HL-60 (cell line): ENCODE measurements at regions not wholly inside any gene's neighbourhood (a gene's known extent, or its start where the extent isn't known, plus 50 kb on each side); places are given as distances from the start of the nearest gene placed in this dataset.

Source experiments
- DNase-seq, 2 experiments: peaks; one replicate each; pipeline ENCODE4 v3.0.0-alpha.2; 2010 to 2020; ENCODE audit warnings: low read depth in 1 of 2, low spot score in 1 of 2
- H3K27ac ChIP-seq: fragments of 250-450 bp; sonication (Bioruptor Pico); replicated peaks from 2 replicates; pipeline ENCODE4 v1.5.1; 2020; ENCODE audit warnings: mild to moderate bottlenecking, moderate library complexity
- H3K27me3 ChIP-seq: fragments of 250-450 bp; sonication (Bioruptor Pico); 2 replicates; pipeline ENCODE4 v1.5.1; 2021; ENCODE audit warnings: mild to moderate bottlenecking, moderate library complexity; ENCODE audit not compliant: insufficient read depth, poor library complexity, severe bottlenecking
- H3K4me3 ChIP-seq: replicated peaks from 2 replicates; pipeline ENCODE4 v1.5.1; 2011; ENCODE audit warnings: mild to moderate bottlenecking, control low read depth, low read length; ENCODE audit not compliant: insufficient read depth
- GABPA ChIP-seq: IDR thresholded peaks from 2 replicates; pipeline ENCODE4 v1.6.1; 2012; ENCODE audit warnings: low read depth
- POLR2AphosphoS5 ChIP-seq: IDR thresholded peaks from 2 replicates; pipeline ENCODE4 v1.6.1; 2012; ENCODE audit warnings: low read depth
- SPI1 ChIP-seq: IDR thresholded peaks from 2 replicates; pipeline ENCODE4 v1.6.1; 2012; ENCODE audit warnings: low read depth, mild to moderate bottlenecking, borderline replicate concordance
- TF ChIP-seq, protein P1 (sequence below): IDR thresholded peaks from 2 replicates; pipeline ENCODE4 v1.6.1; 2012; ENCODE audit warnings: low read depth; ENCODE audit not compliant: insufficient replicate concordance
- TF ChIP-seq, protein P2 (sequence below): IDR thresholded peaks from one replicate; pipeline ENCODE4 v1.5.1; 2011; ENCODE audit warnings: low read length, control low read depth, inconsistent platforms; ENCODE audit not compliant: insufficient read depth

DNA sequence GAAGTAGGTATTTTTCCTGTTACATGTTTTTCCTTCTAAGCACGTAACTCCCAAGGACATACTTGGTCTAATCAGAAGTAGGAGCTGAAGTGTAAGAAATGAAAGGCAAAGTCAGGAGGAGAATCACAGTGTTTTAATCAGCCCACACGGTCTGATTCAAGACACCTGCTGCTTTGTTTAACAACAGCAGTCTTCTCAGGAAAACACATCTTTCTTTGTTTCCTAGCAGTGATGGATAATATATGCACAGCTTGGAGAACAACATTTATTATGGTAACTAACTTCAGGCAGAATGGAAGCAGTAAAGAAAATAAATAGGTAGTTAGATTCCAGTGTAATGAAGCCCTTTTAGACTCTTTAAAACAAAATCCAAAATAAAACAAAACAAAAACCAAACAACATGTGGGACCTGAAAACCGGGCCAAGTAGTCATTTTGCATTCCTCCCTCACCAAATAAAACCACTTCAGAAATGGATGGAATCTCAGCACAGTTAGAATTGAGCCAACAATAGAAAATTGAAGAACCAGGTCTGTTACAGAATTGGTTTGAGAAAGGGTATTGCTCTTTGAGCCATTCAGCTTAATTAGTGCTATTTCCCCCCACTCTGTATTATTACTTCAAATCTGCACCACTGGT is 61.1 kb upstream of the UGP2 start:
- Histone ChIP-seq H3K27me3 (no peaks in the 10 kb centered on the region), H3K4me3 (no peak overlapping the region), H3K27ac (no peak overlapping the region)
- DNase-seq, result no peak
- TF ChIP-seq, protein P1, sequence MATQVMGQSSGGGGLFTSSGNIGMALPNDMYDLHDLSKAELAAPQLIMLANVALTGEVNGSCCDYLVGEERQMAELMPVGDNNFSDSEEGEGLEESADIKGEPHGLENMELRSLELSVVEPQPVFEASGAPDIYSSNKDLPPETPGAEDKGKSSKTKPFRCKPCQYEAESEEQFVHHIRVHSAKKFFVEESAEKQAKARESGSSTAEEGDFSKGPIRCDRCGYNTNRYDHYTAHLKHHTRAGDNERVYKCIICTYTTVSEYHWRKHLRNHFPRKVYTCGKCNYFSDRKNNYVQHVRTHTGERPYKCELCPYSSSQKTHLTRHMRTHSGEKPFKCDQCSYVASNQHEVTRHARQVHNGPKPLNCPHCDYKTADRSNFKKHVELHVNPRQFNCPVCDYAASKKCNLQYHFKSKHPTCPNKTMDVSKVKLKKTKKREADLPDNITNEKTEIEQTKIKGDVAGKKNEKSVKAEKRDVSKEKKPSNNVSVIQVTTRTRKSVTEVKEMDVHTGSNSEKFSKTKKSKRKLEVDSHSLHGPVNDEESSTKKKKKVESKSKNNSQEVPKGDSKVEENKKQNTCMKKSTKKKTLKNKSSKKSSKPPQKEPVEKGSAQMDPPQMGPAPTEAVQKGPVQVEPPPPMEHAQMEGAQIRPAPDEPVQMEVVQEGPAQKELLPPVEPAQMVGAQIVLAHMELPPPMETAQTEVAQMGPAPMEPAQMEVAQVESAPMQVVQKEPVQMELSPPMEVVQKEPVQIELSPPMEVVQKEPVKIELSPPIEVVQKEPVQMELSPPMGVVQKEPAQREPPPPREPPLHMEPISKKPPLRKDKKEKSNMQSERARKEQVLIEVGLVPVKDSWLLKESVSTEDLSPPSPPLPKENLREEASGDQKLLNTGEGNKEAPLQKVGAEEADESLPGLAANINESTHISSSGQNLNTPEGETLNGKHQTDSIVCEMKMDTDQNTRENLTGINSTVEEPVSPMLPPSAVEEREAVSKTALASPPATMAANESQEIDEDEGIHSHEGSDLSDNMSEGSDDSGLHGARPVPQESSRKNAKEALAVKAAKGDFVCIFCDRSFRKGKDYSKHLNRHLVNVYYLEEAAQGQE, result no peak
- TF ChIP-seq GABPA (no peak), POLR2AphosphoS5 (no peak)

DNA sequence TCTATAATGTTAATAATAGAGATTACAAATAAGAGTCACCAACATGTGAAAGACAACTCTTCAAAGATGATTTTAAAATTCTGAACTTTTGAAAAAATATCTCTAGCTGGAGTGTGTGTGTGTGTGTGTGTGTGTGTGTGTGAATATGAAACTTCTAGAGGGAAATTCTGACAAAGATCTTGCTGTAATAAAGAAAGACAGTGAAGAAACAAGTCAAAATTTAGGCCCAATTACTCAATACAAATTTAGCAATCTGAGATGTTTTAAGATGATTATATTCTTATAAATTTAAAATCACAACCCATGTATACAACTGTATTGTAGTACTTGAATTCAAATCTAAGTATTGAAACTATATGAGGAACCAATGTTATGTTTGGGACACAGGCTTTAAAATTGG is 57.2 kb upstream of the UGP2 start:
- Histone ChIP-seq H3K4me3 (no peak overlapping the region), H3K27ac (no peak overlapping the region), H3K27me3 (no peaks in the 10 kb centered on the region)
- no peak for DNase-seq
- TF ChIP-seq GABPA (no peak), POLR2AphosphoS5 (no peak)

- no peak for DNase-seq
- Histone ChIP-seq H3K4me3 (no peak overlapping the region), H3K27ac (no peak overlapping the region), H3K27me3 (no peaks in the 10 kb centered on the region)
- TF ChIP-seq SPI1 (no peak), GABPA (no peak), POLR2AphosphoS5 (no peak)
- TF ChIP-seq, protein P2, sequence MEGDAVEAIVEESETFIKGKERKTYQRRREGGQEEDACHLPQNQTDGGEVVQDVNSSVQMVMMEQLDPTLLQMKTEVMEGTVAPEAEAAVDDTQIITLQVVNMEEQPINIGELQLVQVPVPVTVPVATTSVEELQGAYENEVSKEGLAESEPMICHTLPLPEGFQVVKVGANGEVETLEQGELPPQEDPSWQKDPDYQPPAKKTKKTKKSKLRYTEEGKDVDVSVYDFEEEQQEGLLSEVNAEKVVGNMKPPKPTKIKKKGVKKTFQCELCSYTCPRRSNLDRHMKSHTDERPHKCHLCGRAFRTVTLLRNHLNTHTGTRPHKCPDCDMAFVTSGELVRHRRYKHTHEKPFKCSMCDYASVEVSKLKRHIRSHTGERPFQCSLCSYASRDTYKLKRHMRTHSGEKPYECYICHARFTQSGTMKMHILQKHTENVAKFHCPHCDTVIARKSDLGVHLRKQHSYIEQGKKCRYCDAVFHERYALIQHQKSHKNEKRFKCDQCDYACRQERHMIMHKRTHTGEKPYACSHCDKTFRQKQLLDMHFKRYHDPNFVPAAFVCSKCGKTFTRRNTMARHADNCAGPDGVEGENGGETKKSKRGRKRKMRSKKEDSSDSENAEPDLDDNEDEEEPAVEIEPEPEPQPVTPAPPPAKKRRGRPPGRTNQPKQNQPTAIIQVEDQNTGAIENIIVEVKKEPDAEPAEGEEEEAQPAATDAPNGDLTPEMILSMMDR, result no peak
- TF ChIP-seq, protein P1, result no peak
These were observed 56.6 kb upstream of the UGP2 start for GRCh38 chr2:63785096-63785495.

- Histone ChIP-seq H3K27ac (no peak overlapping the region), H3K27me3 (no peaks in the 10 kb centered on the region), H3K4me3 (no peak overlapping the region)
- no peak for DNase-seq
- TF ChIP-seq, protein P1, result no peak
- TF ChIP-seq, protein P2, result no peak
- TF ChIP-seq POLR2AphosphoS5, result no peak
- TF ChIP-seq GABPA, result no peak
- TF ChIP-seq SPI1, result no peak
These were observed 55.2 kb upstream of the UGP2 start for GRCh38 chr2:63786471-63786870.
